OCI-LY1 (cell line): ENCODE measurements at regions not wholly inside any gene's neighbourhood (a gene's known extent, or its start where the extent isn't known, plus 50 kb on each side); places are given as distances from the start of the nearest gene placed in this dataset.

Experiments used
- EZH2 ChIP-seq: fragments of 200-600 bp; sonication (generic), shearing (Covaris generic); IDR thresholded peaks from 2 replicates; pipeline ENCODE4 v1.8.0; 2017; ENCODE audit warnings: borderline replicate concordance, mixed run types, mild to moderate bottlenecking, antibody characterized with exemption, low read length, moderate library complexity, mixed read lengths
- TF ChIP-seq, protein P1 (sequence below): fragments of 200-600 bp; sonication (generic), shearing (Covaris generic); IDR thresholded peaks from 2 replicates; pipeline ENCODE4 v1.5.1; 2017; ENCODE audit warnings: mild to moderate bottlenecking, antibody characterized with exemption, low read length, moderate library complexity, mixed read lengths

DNA sequence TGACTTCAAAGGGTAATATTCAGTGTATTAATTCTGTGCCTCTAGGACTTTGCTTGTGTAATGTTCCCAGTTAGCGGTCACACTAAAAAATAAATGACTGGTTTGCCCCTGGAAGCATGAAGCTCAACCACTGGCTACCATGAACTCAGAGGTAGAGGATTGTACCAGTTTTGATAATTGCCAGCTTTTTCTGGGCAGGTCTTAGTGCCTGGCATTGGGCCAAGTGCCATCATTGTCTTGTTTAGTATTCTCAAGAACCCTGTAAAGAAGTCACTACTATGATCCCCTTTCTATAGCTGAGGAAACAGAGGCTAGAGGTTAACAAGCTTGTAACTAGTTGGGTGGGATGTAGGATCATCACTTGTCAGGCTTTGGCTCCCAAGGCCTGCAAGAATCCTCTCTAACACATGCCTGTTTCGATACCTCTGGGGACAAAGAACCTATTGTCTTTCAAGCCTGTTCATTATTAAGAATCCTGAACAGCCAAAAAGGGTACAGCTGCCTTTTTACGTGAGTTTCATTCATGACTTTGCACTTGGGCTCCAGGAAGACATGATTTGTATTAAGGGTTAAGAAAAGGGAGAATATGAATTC is 121.9 kb upstream of the JUN start:
- TF ChIP-seq, protein P1, sequence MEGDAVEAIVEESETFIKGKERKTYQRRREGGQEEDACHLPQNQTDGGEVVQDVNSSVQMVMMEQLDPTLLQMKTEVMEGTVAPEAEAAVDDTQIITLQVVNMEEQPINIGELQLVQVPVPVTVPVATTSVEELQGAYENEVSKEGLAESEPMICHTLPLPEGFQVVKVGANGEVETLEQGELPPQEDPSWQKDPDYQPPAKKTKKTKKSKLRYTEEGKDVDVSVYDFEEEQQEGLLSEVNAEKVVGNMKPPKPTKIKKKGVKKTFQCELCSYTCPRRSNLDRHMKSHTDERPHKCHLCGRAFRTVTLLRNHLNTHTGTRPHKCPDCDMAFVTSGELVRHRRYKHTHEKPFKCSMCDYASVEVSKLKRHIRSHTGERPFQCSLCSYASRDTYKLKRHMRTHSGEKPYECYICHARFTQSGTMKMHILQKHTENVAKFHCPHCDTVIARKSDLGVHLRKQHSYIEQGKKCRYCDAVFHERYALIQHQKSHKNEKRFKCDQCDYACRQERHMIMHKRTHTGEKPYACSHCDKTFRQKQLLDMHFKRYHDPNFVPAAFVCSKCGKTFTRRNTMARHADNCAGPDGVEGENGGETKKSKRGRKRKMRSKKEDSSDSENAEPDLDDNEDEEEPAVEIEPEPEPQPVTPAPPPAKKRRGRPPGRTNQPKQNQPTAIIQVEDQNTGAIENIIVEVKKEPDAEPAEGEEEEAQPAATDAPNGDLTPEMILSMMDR: no peak
- no peak for TF ChIP-seq EZH2
